ENCODE measurements at regions not wholly inside any gene's neighbourhood (a gene's known extent, or its start where the extent isn't known, plus 50 kb on each side); places are given as distances from the start of the nearest gene placed in this dataset.

DNA sequence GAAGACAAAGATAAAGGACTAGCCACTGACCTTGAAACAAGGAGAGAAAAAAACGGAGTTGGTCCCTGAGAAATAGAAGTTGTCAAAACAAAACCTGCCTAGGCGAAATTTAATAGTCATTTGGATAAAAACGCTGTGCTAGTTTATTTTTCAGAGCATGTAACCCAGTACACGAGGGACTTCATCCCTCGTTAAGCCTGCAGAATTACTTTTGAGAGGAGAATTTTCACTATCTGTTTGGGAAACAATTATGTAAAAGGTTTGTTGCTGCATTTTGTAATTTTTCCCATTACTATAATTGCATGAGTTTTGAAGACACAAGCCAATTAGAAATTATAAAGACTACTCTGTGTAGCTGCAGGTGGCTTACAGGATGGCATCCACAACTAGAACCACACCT, 71.6 kb upstream of the MAP3K7 start:
- Histone ChIP-seq H3K9me3 (no peaks in the 10 kb centered on the region), H3K4me1 (no peaks in the 10 kb centered on the region), H3K27me3 (no peaks in the 10 kb centered on the region), H3K27ac (no peak overlapping the region), H3K4me3 (no peak overlapping the region), H3K36me3 (no peaks in the 10 kb centered on the region)
- DNase-seq (no peak), ATAC-seq (no peak)
- TF ChIP-seq, protein P1, sequence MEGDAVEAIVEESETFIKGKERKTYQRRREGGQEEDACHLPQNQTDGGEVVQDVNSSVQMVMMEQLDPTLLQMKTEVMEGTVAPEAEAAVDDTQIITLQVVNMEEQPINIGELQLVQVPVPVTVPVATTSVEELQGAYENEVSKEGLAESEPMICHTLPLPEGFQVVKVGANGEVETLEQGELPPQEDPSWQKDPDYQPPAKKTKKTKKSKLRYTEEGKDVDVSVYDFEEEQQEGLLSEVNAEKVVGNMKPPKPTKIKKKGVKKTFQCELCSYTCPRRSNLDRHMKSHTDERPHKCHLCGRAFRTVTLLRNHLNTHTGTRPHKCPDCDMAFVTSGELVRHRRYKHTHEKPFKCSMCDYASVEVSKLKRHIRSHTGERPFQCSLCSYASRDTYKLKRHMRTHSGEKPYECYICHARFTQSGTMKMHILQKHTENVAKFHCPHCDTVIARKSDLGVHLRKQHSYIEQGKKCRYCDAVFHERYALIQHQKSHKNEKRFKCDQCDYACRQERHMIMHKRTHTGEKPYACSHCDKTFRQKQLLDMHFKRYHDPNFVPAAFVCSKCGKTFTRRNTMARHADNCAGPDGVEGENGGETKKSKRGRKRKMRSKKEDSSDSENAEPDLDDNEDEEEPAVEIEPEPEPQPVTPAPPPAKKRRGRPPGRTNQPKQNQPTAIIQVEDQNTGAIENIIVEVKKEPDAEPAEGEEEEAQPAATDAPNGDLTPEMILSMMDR (IDR thresholded peaks at IDR 0.05): no peak
- intact Hi-C loops (cut with DNase I): no loop called here

DNA sequence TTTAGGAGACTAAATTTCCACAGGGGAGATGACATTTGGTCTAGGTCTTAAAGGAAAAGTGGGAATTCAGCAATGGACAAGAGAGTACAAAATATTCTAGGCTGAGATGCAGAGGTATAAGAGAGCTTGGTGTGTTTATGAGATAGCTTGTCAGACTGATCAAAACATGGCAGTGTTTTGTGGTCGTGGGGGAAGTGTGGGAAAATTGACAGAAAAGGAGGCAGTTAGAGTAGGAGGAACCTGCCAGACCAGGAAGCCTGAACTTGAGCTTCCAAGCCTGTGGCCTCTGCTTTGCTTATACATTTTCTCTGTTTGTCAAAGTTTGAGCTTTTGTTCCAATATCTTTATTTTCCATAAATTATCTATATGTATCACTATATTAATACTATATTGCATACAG, 69.5 kb upstream of the MAP3K7 start:
- H3K36me3 ChIP-seq: no peaks in the 10 kb centered on the region
- ATAC-seq: no peak
- H3K9me3 ChIP-seq: no peaks in the 10 kb centered on the region
- no peak overlapping the region for H3K27ac ChIP-seq
- no peaks in the 10 kb centered on the region for H3K4me1 ChIP-seq
- TF ChIP-seq, protein P1 (IDR thresholded peaks at IDR 0.05): no peak
- no peaks in the 10 kb centered on the region for H3K27me3 ChIP-seq
- DNase-seq: no peak
- no peak overlapping the region for H3K4me3 ChIP-seq
- intact Hi-C loops (cut with DNase I): no loop called here

DNA sequence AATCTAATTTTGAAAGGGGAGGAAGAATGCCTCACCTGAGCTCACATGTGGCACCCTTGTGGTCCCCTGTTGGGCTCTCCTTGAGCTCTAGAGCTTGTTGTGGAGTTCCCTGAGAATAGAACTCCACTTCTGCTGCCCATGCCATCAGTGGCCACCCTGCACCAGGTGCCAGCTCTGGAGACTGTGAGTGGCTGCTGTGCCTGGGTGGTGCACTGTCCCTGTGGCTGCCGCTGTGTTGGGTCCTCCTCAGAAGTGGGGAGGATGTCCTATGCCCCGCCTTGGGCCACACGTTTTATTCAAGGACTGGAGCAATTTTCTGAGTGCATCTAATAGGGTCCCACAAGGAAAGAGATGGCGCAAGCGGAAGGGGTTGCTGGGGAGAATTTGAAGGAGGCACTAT, 67.9 kb upstream of the MAP3K7 start:
- TF ChIP-seq, protein P1 (IDR thresholded peaks at IDR 0.05): no peak

DNA sequence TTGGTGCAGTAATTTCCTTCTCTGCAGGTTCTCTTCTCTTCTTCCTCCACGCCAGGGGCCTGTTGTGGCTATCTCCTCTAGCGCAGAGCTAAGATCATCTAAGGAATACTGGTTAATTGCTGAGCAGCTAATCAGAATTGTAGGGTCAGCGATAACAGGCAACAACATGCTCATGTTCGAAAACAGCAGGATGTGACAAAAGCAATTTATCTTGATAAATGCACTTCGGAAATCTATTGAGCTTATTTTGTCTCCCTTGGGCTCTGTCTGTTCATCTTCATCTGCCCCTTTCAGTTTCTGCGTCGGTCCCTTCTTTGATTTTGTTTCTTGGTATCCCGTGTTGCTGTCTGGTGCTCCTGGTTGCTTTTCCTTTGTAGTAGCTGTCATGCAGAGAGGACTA, 67.3 kb upstream of the MAP3K7 start:
- intact Hi-C loops (cut with DNase I): no loop called here
- Histone ChIP-seq H3K36me3 (no peaks in the 10 kb centered on the region), H3K4me1 (no peaks in the 10 kb centered on the region), H3K27ac (no peak overlapping the region), H3K4me3 (no peak overlapping the region), H3K27me3 (no peaks in the 10 kb centered on the region), H3K9me3 (no peaks in the 10 kb centered on the region)
- no peak for DNase-seq
- TF ChIP-seq, protein P1 (IDR thresholded peaks at IDR 0.05): no peak
- no peak for ATAC-seq

More for the DNA sequence above, 67.9 kb upstream of the MAP3K7 start:
- intact Hi-C loops (cut with DNase I): no loop called here
- Histone ChIP-seq H3K9me3 (no peaks in the 10 kb centered on the region), H3K27ac (no peak overlapping the region), H3K4me3 (no peak overlapping the region), H3K27me3 (no peaks in the 10 kb centered on the region), H3K4me1 (no peaks in the 10 kb centered on the region), H3K36me3 (no peaks in the 10 kb centered on the region)
- no peak for DNase-seq
- ATAC-seq: no peak

DNA sequence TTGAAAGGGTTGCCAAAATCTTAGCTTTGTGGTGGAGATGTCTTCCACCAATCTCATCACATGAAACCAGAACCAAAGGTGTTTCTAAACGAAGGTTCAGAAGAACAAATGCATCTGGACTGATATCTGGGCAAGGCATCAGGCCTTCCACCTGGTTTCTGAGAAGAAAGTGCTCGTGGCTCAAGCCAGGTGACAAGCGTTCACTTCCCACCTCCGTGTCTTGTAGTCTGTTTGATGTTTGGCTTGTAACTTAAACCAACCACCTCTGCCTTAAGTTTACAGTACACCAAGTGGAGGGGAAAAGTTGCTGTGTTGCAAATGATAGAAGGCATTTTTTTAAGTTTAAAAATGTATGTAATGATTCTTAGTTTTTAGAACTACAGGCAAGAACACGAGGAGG, 66.9 kb upstream of the MAP3K7 start:
- H3K4me3 ChIP-seq: no peak overlapping the region
- H3K27ac ChIP-seq: no peak overlapping the region
- DNase-seq: no peak
- H3K27me3 ChIP-seq: no peaks in the 10 kb centered on the region
- no peak for ATAC-seq
- H3K4me1 ChIP-seq: no peaks in the 10 kb centered on the region
- no peaks in the 10 kb centered on the region for H3K9me3 ChIP-seq
- TF ChIP-seq, protein P1 (IDR thresholded peaks at IDR 0.05): no peak
- H3K36me3 ChIP-seq: no peaks in the 10 kb centered on the region
- intact Hi-C loops (cut with DNase I): no loop called here

Measured in upper lobe of right lung (tissue), 1 donor.